Kidney epithelial cell (primary cell): ENCODE measurements at regions not wholly inside any gene's neighbourhood (a gene's known extent, or its start where the extent isn't known, plus 50 kb on each side); places are given as distances from the start of the nearest gene placed in this dataset.
A peak's percentile ranks its signal among the peaks of the same experiment; 100 is the strongest.
"Not testable (repeated sequence)": the region's sequence is repeated elsewhere in the genome, so short reads cannot be mapped to it uniquely, and the experiment has no call there.

Experiments
- DNase-seq: peaks from one replicate; pipeline ENCODE4 v3.0.0-alpha.2; 2010; ENCODE audit warnings: low read depth
- H3K27me3 ChIP-seq: 2 replicates; pipeline ENCODE4 v1.6.0; 2011; ENCODE audit warnings: low read length; ENCODE audit not compliant: control insufficient read depth, insufficient read depth
- H3K36me3 ChIP-seq: 2 replicates; pipeline ENCODE4 v1.5.1; 2011; ENCODE audit warnings: low read length; ENCODE audit not compliant: control insufficient read depth, insufficient read depth
- H3K4me3 ChIP-seq: 2 replicates; pipeline ENCODE4 v1.5.1; 2011; ENCODE audit warnings: low read depth, mild to moderate bottlenecking, control low read depth, low read length
- CTCF ChIP-seq: IDR thresholded peaks from 2 replicates; pipeline ENCODE4 v1.5.1; 2011; ENCODE audit warnings: mild to moderate bottlenecking, moderate library complexity, low read length, control low read depth, inconsistent platforms; ENCODE audit not compliant: insufficient read depth, poor library complexity, severe bottlenecking

- TF ChIP-seq CTCF, result no peak
- no peaks in the 10 kb centered on the region for H3K36me3 ChIP-seq
- no peaks in the 10 kb centered on the region for H3K27me3 ChIP-seq
- no peak overlapping the region for H3K4me3 ChIP-seq
- no peak for DNase-seq
Measured at GRCh38 chr21:32918478-32919120, 107.1 kb upstream of the OLIG2 start.

- H3K27me3 ChIP-seq, result no peaks in the 10 kb centered on the region
- no peak for TF ChIP-seq CTCF
- DNase-seq, result no peak
- H3K36me3 ChIP-seq, result no peaks in the 10 kb centered on the region
- H3K4me3 ChIP-seq, result no peak overlapping the region
Measured at GRCh38 chr21:32920474-32920873, 105.3 kb upstream of the OLIG2 start.

DNA sequence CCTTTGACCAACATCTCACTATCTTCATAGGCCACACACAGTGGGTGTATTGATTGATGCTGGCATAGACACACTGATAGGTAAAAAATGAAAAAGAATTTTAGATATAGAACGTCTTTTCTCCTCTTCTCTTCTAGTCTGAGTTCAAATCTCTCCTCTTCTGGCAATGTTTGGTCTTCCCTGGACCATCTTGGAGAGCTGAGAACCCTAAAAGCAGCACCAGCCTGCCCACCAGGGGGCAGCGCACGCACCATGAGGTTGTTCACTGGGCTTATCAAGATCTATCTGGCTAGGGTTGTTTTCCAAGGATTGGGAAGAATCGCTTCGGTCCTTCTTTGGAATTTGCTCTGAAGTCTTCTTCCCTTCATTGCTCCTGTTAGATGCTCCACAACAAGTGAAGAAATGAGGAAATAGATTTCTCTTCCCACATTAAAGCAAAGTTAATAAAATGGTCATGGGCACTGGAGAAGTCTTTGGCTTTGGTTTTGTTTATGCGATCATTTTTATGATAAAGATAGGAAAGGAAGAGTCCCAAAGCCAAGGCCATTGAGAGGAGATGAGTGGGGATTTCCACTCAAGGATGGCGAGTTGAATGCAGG, 104.0 kb upstream of the OLIG2 start:
- no peak overlapping the region for H3K4me3 ChIP-seq
- H3K27me3 ChIP-seq, result no peaks in the 10 kb centered on the region
- TF ChIP-seq CTCF, result peak; percentile 45
- H3K36me3 ChIP-seq, result no peaks in the 10 kb centered on the region
- DNase-seq, result no peak

GRCh38 chr21:32925098-32925497, 100.6 kb upstream of the OLIG2 start:
- Histone ChIP-seq H3K36me3 (no peaks in the 10 kb centered on the region), H3K4me3 (no peak overlapping the region), H3K27me3 (no peaks in the 10 kb centered on the region)
- no peak for TF ChIP-seq CTCF
- no peak for DNase-seq

- Histone ChIP-seq H3K36me3 (no peaks in the 10 kb centered on the region), H3K4me3 (no peak overlapping the region), H3K27me3 (no peaks in the 10 kb centered on the region)
- DNase-seq, result no peak
- TF ChIP-seq CTCF, result no peak
Measured at GRCh38 chr21:32929633-32930038, 96.1 kb upstream of the OLIG2 start.

GRCh38 chr21:32930673-32931072, 95.1 kb upstream of the OLIG2 start:
- no peak for DNase-seq
- no peak for TF ChIP-seq CTCF
- H3K27me3 ChIP-seq, result no peaks in the 10 kb centered on the region

GRCh38 chr21:32934068-32934467, 91.7 kb upstream of the OLIG2 start:
- not testable (repeated sequence) for H3K36me3 ChIP-seq, H3K4me3 ChIP-seq, H3K27me3 ChIP-seq, DNase-seq

More at GRCh38 chr21:32930673-32931072, 95.1 kb upstream of the OLIG2 start:
- Histone ChIP-seq H3K4me3 (no peak overlapping the region), H3K36me3 (no peaks in the 10 kb centered on the region)
